NOMO-1 treated with DMSO at 0.1 percent for 48 hours (cell line): ENCODE measurements at regions not wholly inside any gene's neighbourhood (a gene's known extent, or its start where the extent isn't known, plus 50 kb on each side); places are given as distances from the start of the nearest gene placed in this dataset.
A peak's percentile ranks its signal among the peaks of the same experiment; 100 is the strongest.
"Not testable (repeated sequence)": the region's sequence is repeated elsewhere in the genome, so short reads cannot be mapped to it uniquely, and the experiment has no call there.

Source experiments
- DNase-seq: peaks from one replicate; lab custom pipeline; 2025; ENCODE audit not compliant: unreplicated experiment; lab: John Stamatoyannopoulos, UW

GRCh38 chr10:20616918-20617810 is 279.9 kb downstream of the NEBL start:
- peak; percentile 93 for DNase-seq

GRCh38 chr10:20616056-20616671 is 280.9 kb downstream of the NEBL start:
- DNase-seq, result no peak

- DNase-seq, result no peak
Observed at GRCh38 chr10:20615395-20615794, 281.7 kb downstream of the NEBL start.

GRCh38 chr10:20614911-20615310 is 282.2 kb downstream of the NEBL start:
- DNase-seq, result no peak

GRCh38 chr10:20608503-20608902 is 288.6 kb downstream of the NEBL start:
- no peak for DNase-seq

- no peak for DNase-seq
Observed at GRCh38 chr10:20606985-20607384, 290.1 kb downstream of the NEBL start.

- DNase-seq, result no peak
Observed at GRCh38 chr10:20601941-20602461, 295.1 kb downstream of the NEBL start.

- DNase-seq, result no peak
Observed at GRCh38 chr10:20598590-20598989, 298.5 kb downstream of the NEBL start.

GRCh38 chr10:20596911-20597310 is 300.2 kb downstream of the NEBL start:
- DNase-seq, result no peak

- DNase-seq, result no peak
Observed at GRCh38 chr10:20596065-20596755, 300.9 kb downstream of the NEBL start.

- no peak for DNase-seq
Observed at GRCh38 chr10:20593649-20594048, 303.5 kb downstream of the NEBL start.

GRCh38 chr10:20582041-20582440 is 315.1 kb downstream of the NEBL start:
- DNase-seq, result no peak

GRCh38 chr10:20573924-20574323 is 323.2 kb downstream of the NEBL start:
- DNase-seq, result no peak

GRCh38 chr10:20555990-20556389 is 341.1 kb downstream of the NEBL start:
- DNase-seq, result not testable (repeated sequence)

- peak; percentile 26 for DNase-seq
Observed at GRCh38 chr10:20552382-20552781, 344.7 kb downstream of the NEBL start.

- no peak for DNase-seq
Observed at GRCh38 chr10:20551761-20552160, 345.4 kb downstream of the NEBL start.

- DNase-seq, result no peak
Observed at GRCh38 chr10:20535897-20536881, 360.9 kb downstream of the NEBL start.

GRCh38 chr10:20531241-20531883 is 365.7 kb downstream of the NEBL start:
- DNase-seq, result not testable (repeated sequence)

GRCh38 chr10:20521186-20521585 is 375.9 kb downstream of the NEBL start:
- DNase-seq, result no peak

- no peak for DNase-seq
Observed at GRCh38 chr10:20515654-20516053, 381.5 kb downstream of the NEBL start.
